HEK293 (cell line): ENCODE measurements at regions not wholly inside any gene's neighbourhood (a gene's known extent, or its start where the extent isn't known, plus 50 kb on each side); places are given as distances from the start of the nearest gene placed in this dataset.
A peak's percentile ranks its signal among the peaks of the same experiment; 100 is the strongest.

ENCODE experiments used
- CTCF ChIA-PET: fragments of 350-600 bp; formaldehyde crosslinking; extraction: SDS; loops from one replicate; lab custom pipeline; 2021; ENCODE audit warnings: antibody characterized with exemption; lab: Yijun Ruan, JAX
- POLR2A ChIA-PET: fragments of 300-600 bp; formaldehyde crosslinking; extraction: SDS; loops from one replicate; lab custom pipeline; 2020; ENCODE audit warnings: antibody characterized with exemption, inconsistent platforms; lab: Yijun Ruan, JAX
- H3K27ac ChIP-seq: fragments of 200-500 bp; sonication (Bioruptor generic); 2 replicates; pipeline ENCODE4 v1.5.1; 2014; ENCODE audit warnings: low read depth, low read length, control low read depth, inconsistent platforms; ENCODE audit errors: extremely low read depth
- H3K36me3 ChIP-seq, 2 experiments: fragments of 200-500 bp in 1 of 2; sonication (Bioruptor generic) in 1 of 2; 1 replicate in 1 of 2; 2 replicates in 1 of 2; pipeline ENCODE4 v1.5.1; 2014 to 2017; ENCODE audit warnings: inconsistent platforms in 2 of 2, low read length in 2 of 2; ENCODE audit not compliant: control insufficient read depth in 2 of 2, insufficient read depth in 1 of 2
- H3K4me1 ChIP-seq: fragments of 200-500 bp; sonication (Bioruptor generic); 2 replicates; pipeline ENCODE4 v1.5.1; 2014; ENCODE audit warnings: mild to moderate bottlenecking, low read length, inconsistent platforms; ENCODE audit not compliant: control insufficient read depth, insufficient read depth
- H3K4me3 ChIP-seq: 2 replicates; pipeline ENCODE4 v1.5.1; 2011; ENCODE audit warnings: low read depth, mild to moderate bottlenecking, control low read depth, low read length, moderate library complexity
- H3K9me3 ChIP-seq: fragments of 200-500 bp; sonication (Bioruptor generic); 2 replicates; pipeline ENCODE4 v1.5.1; 2014; ENCODE audit warnings: low read depth, low read length, inconsistent platforms; ENCODE audit not compliant: control insufficient read depth, insufficient read depth
- GLIS1 ChIP-seq: fragments of 450-650 bp; formaldehyde crosslinking; IDR thresholded peaks from 2 replicates; pipeline ENCODE4 v1.5.1; 2016; ENCODE audit warnings: missing biosample characterization, missing genetic modification characterization
- IKZF3 ChIP-seq: fragments of 450-650 bp; IDR thresholded peaks from 2 replicates; pipeline ENCODE4 v1.5.0; 2018; ENCODE audit warnings: missing biosample characterization, mild to moderate bottlenecking, missing genetic modification characterization, moderate library complexity
- SP7 ChIP-seq: fragments of 450-650 bp; formaldehyde crosslinking; IDR thresholded peaks from 2 replicates; pipeline ENCODE4 v1.5.1; 2016; ENCODE audit warnings: missing biosample characterization, missing genetic modification characterization
- ZBTB17 ChIP-seq: fragments of 450-650 bp; formaldehyde crosslinking; IDR thresholded peaks from 2 replicates; pipeline ENCODE4 v1.5.1; 2016; ENCODE audit warnings: missing biosample characterization, missing genetic modification characterization
- ZBTB48 ChIP-seq: fragments of 450-650 bp; formaldehyde crosslinking; IDR thresholded peaks from 2 replicates; pipeline ENCODE4 v1.5.1; 2016; ENCODE audit warnings: missing biosample characterization, missing genetic modification characterization
- ZEB2 ChIP-seq: fragments of 450-650 bp; formaldehyde crosslinking; IDR thresholded peaks from 2 replicates; pipeline ENCODE4 v1.5.1; 2016; ENCODE audit warnings: missing biosample characterization, missing genetic modification characterization
- ZNF174 ChIP-seq: fragments of 450-650 bp; formaldehyde crosslinking; IDR thresholded peaks from 2 replicates; pipeline ENCODE4 v1.5.0; 2017; ENCODE audit warnings: missing biosample characterization, mild to moderate bottlenecking, missing genetic modification characterization
- ZNF211 ChIP-seq: fragments of 450-650 bp; formaldehyde crosslinking; IDR thresholded peaks from 2 replicates; pipeline ENCODE4 v1.5.1; 2016; ENCODE audit warnings: low read depth, missing biosample characterization, missing genetic modification characterization
- ZNF324 ChIP-seq: fragments of 450-650 bp; formaldehyde crosslinking; IDR thresholded peaks from 2 replicates; pipeline ENCODE4 v1.5.1; 2016; ENCODE audit warnings: missing biosample characterization, missing genetic modification characterization
- ZNF501 ChIP-seq: fragments of 450-650 bp; formaldehyde crosslinking; IDR thresholded peaks from 2 replicates; pipeline ENCODE4 v1.5.1; 2016; ENCODE audit warnings: missing biosample characterization, missing genetic modification characterization
- ZNF510 ChIP-seq: fragments of 450-650 bp; formaldehyde crosslinking; IDR thresholded peaks from 2 replicates; pipeline ENCODE4 v1.5.1; 2018; ENCODE audit warnings: mild to moderate bottlenecking, missing genetic modification characterization, missing biosample characterization; ENCODE audit not compliant: insufficient replicate concordance
- ZNF571 ChIP-seq: fragments of 450-650 bp; formaldehyde crosslinking; IDR thresholded peaks from 2 replicates; pipeline ENCODE4 v1.5.0; 2017; ENCODE audit warnings: missing biosample characterization, missing genetic modification characterization
- ZNF624 ChIP-seq: fragments of 450-650 bp; formaldehyde crosslinking; IDR thresholded peaks from 2 replicates; pipeline ENCODE4 v1.5.1; 2017; ENCODE audit warnings: missing biosample characterization, missing genetic modification characterization
- ZNF837 ChIP-seq: fragments of 450-650 bp; formaldehyde crosslinking; IDR thresholded peaks from 2 replicates; pipeline ENCODE4 v1.5.1; 2016; ENCODE audit warnings: missing biosample characterization, missing genetic modification characterization
- ZSCAN16 ChIP-seq: fragments of 450-650 bp; formaldehyde crosslinking; IDR thresholded peaks from 2 replicates; pipeline ENCODE4 v1.5.1; 2016; ENCODE audit warnings: missing biosample characterization, missing genetic modification characterization
- TF ChIP-seq, protein P1 (sequence below): fragments of 450-650 bp; formaldehyde crosslinking; IDR thresholded peaks from 2 replicates; pipeline ENCODE4 v1.5.1; 2016; ENCODE audit warnings: missing biosample characterization, missing genetic modification characterization, borderline replicate concordance
- TF ChIP-seq, protein P2 (sequence below): fragments of 450-650 bp; formaldehyde crosslinking; IDR thresholded peaks from 2 replicates; pipeline ENCODE4 v1.5.1; 2016; ENCODE audit warnings: missing biosample characterization, missing genetic modification characterization, low read depth
- TF ChIP-seq, protein P3 (sequence below): fragments of 450-650 bp; formaldehyde crosslinking; IDR thresholded peaks from 2 replicates; pipeline ENCODE4 v1.5.1; 2016; ENCODE audit warnings: missing biosample characterization, missing genetic modification characterization
- TF ChIP-seq, protein P4 (sequence below): fragments of 450-650 bp; formaldehyde crosslinking; IDR thresholded peaks from 2 replicates; pipeline ENCODE4 v1.5.1; 2016; ENCODE audit warnings: missing biosample characterization, missing genetic modification characterization
- TF ChIP-seq, protein P5 (sequence below): fragments of 450-650 bp; formaldehyde crosslinking; IDR thresholded peaks from 2 replicates; pipeline ENCODE4; 2016; ENCODE audit warnings: missing biosample characterization, missing genetic modification characterization

DNA sequence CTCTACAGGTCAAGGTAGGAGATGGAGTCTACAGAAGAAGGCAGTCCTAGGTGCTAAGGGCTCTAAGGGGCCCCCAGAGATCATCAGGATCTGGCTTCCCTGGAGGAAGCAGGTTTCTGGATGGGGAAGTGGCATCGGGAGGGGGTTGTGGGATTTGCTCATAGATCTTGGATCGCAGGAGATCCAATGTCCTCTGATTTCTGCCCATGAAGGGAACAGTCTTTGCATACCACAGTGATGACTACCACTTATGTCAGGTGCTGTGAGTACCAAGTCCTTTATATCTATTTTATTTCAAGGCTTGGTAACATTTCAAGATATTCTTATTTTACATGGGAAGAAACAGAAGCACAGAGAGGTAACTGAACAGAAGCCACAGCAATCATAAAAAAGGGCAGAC lies 164.0 kb downstream of the RGS9 start (continued):
- TF ChIP-seq, protein P1, sequence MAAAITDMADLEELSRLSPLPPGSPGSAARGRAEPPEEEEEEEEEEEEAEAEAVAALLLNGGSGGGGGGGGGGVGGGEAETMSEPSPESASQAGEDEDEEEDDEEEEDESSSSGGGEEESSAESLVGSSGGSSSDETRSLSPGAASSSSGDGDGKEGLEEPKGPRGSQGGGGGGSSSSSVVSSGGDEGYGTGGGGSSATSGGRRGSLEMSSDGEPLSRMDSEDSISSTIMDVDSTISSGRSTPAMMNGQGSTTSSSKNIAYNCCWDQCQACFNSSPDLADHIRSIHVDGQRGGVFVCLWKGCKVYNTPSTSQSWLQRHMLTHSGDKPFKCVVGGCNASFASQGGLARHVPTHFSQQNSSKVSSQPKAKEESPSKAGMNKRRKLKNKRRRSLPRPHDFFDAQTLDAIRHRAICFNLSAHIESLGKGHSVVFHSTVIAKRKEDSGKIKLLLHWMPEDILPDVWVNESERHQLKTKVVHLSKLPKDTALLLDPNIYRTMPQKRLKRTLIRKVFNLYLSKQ (tag by site-specific recombination): no peak
- TF ChIP-seq ZNF510 (no peak), IKZF3 (no peak)

DNA sequence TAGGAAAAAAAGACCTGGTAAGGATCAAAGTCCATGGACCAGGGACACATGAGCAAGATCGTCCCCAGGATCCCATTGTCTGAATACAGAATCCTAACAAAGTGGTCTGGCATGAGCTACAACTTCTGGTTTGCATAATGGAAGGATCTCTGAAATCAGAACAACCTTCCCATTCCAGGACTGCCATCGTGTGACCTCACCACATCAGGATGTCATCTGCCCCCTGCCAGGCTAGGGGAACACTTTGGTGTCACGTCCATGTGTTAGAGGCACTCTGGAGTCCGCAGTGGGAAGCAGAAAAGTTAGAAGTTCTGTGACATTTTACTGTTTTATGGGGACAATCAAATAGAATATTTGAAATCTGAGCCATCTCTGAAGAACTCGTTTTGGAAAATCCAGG lies 160.7 kb downstream of the RGS9 start:
- H3K9me3 ChIP-seq: no peaks in the 10 kb centered on the region
- no peak for TF ChIP-seq ZNF174 (tag by site-specific recombination)
- no peak for TF ChIP-seq ZNF571 (tag by site-specific recombination)
- no peak for TF ChIP-seq ZNF324 (tag by site-specific recombination)
- H3K4me3 ChIP-seq: no peak overlapping the region
- no peak overlapping the region for H3K27ac ChIP-seq
- ChIA-PET CTCF (interaction anchor here (0.9 to 2.3 kb wide), 3 partner anchors 460 to 868 kb away, joined by 3 to 6 read pairs (median 4); no protein-coding TSS in a partner anchor), POLR2A (no interaction called here)
- no peaks in the 10 kb centered on the region for H3K36me3 ChIP-seq
- H3K4me1 ChIP-seq: no peaks in the 10 kb centered on the region

DNA sequence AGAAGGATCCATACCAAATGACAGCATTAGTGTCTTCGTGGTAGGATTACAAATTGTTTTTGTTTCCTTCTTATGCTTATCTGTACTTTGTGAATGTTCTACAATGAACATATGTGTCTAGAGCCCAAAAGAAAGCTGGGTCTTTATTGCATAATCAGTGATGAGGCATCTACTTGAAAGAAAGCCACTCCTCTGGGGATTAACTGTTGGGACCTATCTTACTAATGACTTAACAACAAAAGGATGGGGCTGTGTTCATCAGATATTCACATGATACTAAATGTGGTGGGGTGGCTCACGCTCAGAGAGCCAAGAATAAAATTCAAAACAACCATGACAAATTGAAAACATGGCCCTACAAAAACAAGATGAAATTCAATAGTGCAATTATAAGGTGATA lies 160.2 kb downstream of the RGS9 start:
- ChIA-PET POLR2A (no interaction called here), CTCF (interaction anchor here (0.9 to 2.3 kb wide), 3 partner anchors 461 to 869 kb away, joined by 3 to 6 read pairs (median 4); no protein-coding TSS in a partner anchor)
- no peaks in the 10 kb centered on the region for H3K9me3 ChIP-seq
- no peaks in the 10 kb centered on the region for H3K4me1 ChIP-seq
- H3K36me3 ChIP-seq: no peaks in the 10 kb centered on the region
- no peak overlapping the region for H3K4me3 ChIP-seq
- H3K27ac ChIP-seq: no peak overlapping the region
- TF ChIP-seq ZNF211 (tag by site-specific recombination) (no peak), SP7 (tag by site-specific recombination) (peak; percentile 66)

DNA sequence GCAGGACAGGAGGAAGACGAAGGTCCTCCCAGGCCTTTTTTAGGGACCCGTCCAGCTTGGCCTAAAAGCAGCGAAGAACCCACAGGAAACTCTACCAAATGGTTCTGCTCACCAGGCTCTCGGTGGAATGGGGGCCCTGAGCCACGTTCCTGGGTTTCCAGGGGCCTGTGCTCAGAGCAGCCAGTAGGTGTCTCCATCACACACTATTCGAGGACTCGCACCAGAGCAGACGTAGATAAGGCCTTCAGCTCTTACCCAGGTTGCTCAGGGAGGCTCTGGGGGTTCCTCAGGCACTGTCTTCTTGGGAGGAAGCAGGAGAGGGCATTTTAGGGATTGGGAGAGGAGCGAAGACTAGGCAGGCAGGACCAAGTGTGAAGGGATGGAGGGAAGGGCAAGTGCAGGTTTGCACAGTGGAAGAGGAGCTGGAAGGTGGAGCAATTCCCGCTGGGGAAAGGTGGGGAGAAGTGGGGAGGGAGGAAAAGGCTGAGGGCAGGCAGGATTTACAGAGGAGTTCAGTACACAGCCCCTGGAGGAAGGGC lies 157.1 kb downstream of the RGS9 start:
- Histone ChIP-seq H3K4me1 (no peaks in the 10 kb centered on the region), H3K4me3 (no peak overlapping the region), H3K27ac (no peak overlapping the region), H3K36me3 (no peaks in the 10 kb centered on the region), H3K9me3 (no peaks in the 10 kb centered on the region)
- CTCF ChIA-PET: interaction anchor here (0.6 to 3.5 kb wide), 46 partner anchors 9 to 1616 kb away, joined by 3 to 46 read pairs (median 4); no protein-coding TSS in a partner anchor
- POLR2A ChIA-PET: interaction anchor here (1.2 kb wide), 1 partner anchor 16 kb away, joined by 3 read pairs; no protein-coding TSS in a partner anchor
- no peak for TF ChIP-seq ZNF837
- TF ChIP-seq, protein P2, sequence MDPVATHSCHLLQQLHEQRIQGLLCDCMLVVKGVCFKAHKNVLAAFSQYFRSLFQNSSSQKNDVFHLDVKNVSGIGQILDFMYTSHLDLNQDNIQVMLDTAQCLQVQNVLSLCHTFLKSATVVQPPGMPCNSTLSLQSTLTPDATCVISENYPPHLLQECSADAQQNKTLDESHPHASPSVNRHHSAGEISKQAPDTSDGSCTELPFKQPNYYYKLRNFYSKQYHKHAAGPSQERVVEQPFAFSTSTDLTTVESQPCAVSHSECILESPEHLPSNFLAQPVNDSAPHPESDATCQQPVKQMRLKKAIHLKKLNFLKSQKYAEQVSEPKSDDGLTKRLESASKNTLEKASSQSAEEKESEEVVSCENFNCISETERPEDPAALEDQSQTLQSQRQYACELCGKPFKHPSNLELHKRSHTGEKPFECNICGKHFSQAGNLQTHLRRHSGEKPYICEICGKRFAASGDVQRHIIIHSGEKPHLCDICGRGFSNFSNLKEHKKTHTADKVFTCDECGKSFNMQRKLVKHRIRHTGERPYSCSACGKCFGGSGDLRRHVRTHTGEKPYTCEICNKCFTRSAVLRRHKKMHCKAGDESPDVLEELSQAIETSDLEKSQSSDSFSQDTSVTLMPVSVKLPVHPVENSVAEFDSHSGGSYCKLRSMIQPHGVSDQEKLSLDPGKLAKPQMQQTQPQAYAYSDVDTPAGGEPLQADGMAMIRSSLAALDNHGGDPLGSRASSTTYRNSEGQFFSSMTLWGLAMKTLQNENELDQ (tag by site-specific recombination): no peak
- peak; percentile 90 for TF ChIP-seq ZBTB48 (tag by site-specific recombination)
- TF ChIP-seq, protein P3, sequence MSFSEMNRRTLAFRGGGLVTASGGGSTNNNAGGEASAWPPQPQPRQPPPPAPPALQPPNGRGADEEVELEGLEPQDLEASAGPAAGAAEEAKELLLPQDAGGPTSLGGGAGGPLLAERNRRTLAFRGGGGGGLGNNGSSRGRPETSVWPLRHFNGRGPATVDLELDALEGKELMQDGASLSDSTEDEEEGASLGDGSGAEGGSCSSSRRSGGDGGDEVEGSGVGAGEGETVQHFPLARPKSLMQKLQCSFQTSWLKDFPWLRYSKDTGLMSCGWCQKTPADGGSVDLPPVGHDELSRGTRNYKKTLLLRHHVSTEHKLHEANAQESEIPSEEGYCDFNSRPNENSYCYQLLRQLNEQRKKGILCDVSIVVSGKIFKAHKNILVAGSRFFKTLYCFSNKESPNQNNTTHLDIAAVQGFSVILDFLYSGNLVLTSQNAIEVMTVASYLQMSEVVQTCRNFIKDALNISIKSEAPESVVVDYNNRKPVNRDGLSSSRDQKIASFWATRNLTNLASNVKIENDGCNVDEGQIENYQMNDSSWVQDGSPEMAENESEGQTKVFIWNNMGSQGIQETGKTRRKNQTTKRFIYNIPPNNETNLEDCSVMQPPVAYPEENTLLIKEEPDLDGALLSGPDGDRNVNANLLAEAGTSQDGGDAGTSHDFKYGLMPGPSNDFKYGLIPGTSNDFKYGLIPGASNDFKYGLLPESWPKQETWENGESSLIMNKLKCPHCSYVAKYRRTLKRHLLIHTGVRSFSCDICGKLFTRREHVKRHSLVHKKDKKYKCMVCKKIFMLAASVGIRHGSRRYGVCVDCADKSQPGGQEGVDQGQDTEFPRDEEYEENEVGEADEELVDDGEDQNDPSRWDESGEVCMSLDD (tag by site-specific recombination): no peak
- TF ChIP-seq, protein P4, sequence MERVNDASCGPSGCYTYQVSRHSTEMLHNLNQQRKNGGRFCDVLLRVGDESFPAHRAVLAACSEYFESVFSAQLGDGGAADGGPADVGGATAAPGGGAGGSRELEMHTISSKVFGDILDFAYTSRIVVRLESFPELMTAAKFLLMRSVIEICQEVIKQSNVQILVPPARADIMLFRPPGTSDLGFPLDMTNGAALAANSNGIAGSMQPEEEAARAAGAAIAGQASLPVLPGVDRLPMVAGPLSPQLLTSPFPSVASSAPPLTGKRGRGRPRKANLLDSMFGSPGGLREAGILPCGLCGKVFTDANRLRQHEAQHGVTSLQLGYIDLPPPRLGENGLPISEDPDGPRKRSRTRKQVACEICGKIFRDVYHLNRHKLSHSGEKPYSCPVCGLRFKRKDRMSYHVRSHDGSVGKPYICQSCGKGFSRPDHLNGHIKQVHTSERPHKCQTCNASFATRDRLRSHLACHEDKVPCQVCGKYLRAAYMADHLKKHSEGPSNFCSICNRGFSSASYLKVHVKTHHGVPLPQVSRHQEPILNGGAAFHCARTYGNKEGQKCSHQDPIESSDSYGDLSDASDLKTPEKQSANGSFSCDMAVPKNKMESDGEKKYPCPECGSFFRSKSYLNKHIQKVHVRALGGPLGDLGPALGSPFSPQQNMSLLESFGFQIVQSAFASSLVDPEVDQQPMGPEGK (tag by site-specific recombination): peak; percentile 38; the same call in 1 of the 2 replicates
- TF ChIP-seq ZSCAN16: no peak
- TF ChIP-seq, protein P5, sequence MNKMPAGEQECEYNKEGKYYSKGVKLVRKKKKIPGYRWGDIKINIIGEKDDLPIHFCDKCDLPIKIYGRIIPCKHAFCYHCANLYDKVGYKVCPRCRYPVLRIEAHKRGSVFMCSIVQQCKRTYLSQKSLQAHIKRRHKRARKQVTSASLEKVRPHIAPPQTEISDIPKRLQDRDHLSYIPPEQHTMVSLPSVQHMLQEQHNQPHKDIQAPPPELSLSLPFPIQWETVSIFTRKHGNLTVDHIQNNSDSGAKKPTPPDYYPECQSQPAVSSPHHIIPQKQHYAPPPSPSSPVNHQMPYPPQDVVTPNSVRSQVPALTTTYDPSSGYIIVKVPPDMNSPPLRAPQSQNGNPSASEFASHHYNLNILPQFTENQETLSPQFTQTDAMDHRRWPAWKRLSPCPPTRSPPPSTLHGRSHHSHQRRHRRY (tag by site-specific recombination): no peak
- TF ChIP-seq ZNF501 (tag by site-specific recombination): no peak
- no peak for TF ChIP-seq ZEB2 (tag by site-specific recombination)
- TF ChIP-seq ZNF624 (tag by site-specific recombination): no peak
- peak; percentile 8; the same call in 1 of the 2 replicates for TF ChIP-seq GLIS1 (tag by site-specific recombination)
- peak; percentile 58; the same call in 1 of the 2 replicates for TF ChIP-seq ZBTB17 (tag by site-specific recombination)
